Liver (tissue), 3 donors: ENCODE measurements at regions not wholly inside any gene's neighbourhood (a gene's known extent, or its start where the extent isn't known, plus 50 kb on each side); places are given as distances from the start of the nearest gene placed in this dataset.

Source experiments
- CTCF ChIP-seq: fragments of 150-350 bp; IDR thresholded peaks from 2 replicates; pipeline ENCODE4 v1.5.1; 2017; ENCODE audit warnings: improper control_type of control experiment, low read depth, low read length; ENCODE audit not compliant: missing input control
- EGR1 ChIP-seq, 2 donors: IDR thresholded peaks; 2 replicates each; pipeline ENCODE4 v1.6.1; 2016 to 2018; ENCODE audit warnings: antibody characterized with exemption in 2 of 2, low read depth in 2 of 2
- FOXA1 ChIP-seq: IDR thresholded peaks from 2 replicates; pipeline ENCODE4 v1.6.1; 2016; ENCODE audit warnings: antibody characterized with exemption
- GABPA ChIP-seq, 2 donors: IDR thresholded peaks in 1 of 2; conservative IDR thresholded peaks in 1 of 2; 2 replicates each; pipeline ENCODE4 v1.6.1; 2016; ENCODE audit warnings: antibody characterized with exemption in 2 of 2, mild to moderate bottlenecking in 1 of 2, moderate library complexity in 1 of 2
- HNF4G ChIP-seq: IDR thresholded peaks from 2 replicates; pipeline ENCODE4 v1.6.1; 2016; ENCODE audit warnings: antibody characterized with exemption
- JUND ChIP-seq, 2 donors: IDR thresholded peaks; 2 replicates each; pipeline ENCODE4 v1.6.1; 2016; ENCODE audit warnings: antibody characterized with exemption in 2 of 2
- RAD21 ChIP-seq, 2 donors: IDR thresholded peaks; 2 replicates each; pipeline ENCODE4 v1.6.1; 2016; ENCODE audit warnings: antibody characterized with exemption in 2 of 2, mild to moderate bottlenecking in 2 of 2
- RXRA ChIP-seq, 2 donors: IDR thresholded peaks; 2 replicates each; pipeline ENCODE4 v1.6.1; 2017 to 2018; ENCODE audit warnings: antibody characterized with exemption in 2 of 2, mild to moderate bottlenecking in 1 of 2
- SP1 ChIP-seq: IDR thresholded peaks from 2 replicates; pipeline ENCODE4 v1.6.1; 2018; ENCODE audit warnings: antibody characterized with exemption, mild to moderate bottlenecking
- TAF1 ChIP-seq: conservative IDR thresholded peaks from 2 replicates; pipeline ENCODE4 v1.6.1; 2016; ENCODE audit warnings: antibody characterized with exemption, mild to moderate bottlenecking
- YY1 ChIP-seq: IDR thresholded peaks from 2 replicates; pipeline ENCODE4 v1.6.1; 2016; ENCODE audit warnings: antibody characterized with exemption, mild to moderate bottlenecking
- ZBTB33 ChIP-seq: IDR thresholded peaks from 2 replicates; pipeline ENCODE4 v1.6.1; 2016; ENCODE audit warnings: antibody characterized with exemption
- TF ChIP-seq, protein P1 (sequence below): IDR thresholded peaks from 2 replicates; pipeline ENCODE4 v1.6.1; 2016; ENCODE audit warnings: antibody characterized with exemption
- TF ChIP-seq, protein P2 (sequence below): IDR thresholded peaks from 2 replicates; pipeline ENCODE4 v1.6.1; 2016; ENCODE audit warnings: antibody characterized with exemption, mild to moderate bottlenecking
- donor health status: healthy.
- donor health status: healthy.

DNA sequence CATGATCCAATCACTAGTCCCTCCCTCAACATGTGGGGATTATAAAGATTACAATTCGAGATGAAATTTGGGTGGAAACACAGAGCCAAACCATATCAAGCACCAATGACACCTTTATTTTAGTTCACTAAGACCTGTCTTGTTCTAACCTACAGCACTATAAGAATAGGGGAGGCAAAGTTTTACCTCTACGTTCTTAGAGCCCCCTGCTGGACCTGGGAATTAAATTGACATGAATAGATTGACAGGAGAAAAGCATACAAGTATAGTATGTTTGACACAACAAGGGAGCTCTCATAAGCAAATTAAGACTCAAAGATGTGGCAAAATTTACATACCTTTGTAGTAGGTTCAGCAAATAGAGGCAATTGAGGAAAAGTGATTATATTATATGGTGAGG lies 974.4 kb upstream of the ALCAM start:
- TF ChIP-seq CTCF (no peak), SP1 (no peak), YY1 (no peak), JUND (IDR thresholded peaks at IDR 0.05) (no peak), HNF4G (no peak), TAF1 (no peak), EGR1 (IDR thresholded peaks at IDR 0.05; ENCODE audit: low read depth in 2 of 2) (no peak), GABPA (IDR thresholded peaks at IDR 0.05 in 1 of 2, conservative IDR thresholded peaks at IDR 0.05 in 1 of 2) (no peak), RXRA (IDR thresholded peaks at IDR 0.05) (no peak), FOXA1 (no peak), RAD21 (IDR thresholded peaks at IDR 0.05) (peak in 1 of 2 donors; percentile 46), ZBTB33 (no peak)
- TF ChIP-seq, protein P1, sequence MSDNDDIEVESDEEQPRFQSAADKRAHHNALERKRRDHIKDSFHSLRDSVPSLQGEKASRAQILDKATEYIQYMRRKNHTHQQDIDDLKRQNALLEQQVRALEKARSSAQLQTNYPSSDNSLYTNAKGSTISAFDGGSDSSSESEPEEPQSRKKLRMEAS, result no peak
- TF ChIP-seq, protein P2, sequence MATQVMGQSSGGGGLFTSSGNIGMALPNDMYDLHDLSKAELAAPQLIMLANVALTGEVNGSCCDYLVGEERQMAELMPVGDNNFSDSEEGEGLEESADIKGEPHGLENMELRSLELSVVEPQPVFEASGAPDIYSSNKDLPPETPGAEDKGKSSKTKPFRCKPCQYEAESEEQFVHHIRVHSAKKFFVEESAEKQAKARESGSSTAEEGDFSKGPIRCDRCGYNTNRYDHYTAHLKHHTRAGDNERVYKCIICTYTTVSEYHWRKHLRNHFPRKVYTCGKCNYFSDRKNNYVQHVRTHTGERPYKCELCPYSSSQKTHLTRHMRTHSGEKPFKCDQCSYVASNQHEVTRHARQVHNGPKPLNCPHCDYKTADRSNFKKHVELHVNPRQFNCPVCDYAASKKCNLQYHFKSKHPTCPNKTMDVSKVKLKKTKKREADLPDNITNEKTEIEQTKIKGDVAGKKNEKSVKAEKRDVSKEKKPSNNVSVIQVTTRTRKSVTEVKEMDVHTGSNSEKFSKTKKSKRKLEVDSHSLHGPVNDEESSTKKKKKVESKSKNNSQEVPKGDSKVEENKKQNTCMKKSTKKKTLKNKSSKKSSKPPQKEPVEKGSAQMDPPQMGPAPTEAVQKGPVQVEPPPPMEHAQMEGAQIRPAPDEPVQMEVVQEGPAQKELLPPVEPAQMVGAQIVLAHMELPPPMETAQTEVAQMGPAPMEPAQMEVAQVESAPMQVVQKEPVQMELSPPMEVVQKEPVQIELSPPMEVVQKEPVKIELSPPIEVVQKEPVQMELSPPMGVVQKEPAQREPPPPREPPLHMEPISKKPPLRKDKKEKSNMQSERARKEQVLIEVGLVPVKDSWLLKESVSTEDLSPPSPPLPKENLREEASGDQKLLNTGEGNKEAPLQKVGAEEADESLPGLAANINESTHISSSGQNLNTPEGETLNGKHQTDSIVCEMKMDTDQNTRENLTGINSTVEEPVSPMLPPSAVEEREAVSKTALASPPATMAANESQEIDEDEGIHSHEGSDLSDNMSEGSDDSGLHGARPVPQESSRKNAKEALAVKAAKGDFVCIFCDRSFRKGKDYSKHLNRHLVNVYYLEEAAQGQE, result no peak
